Stomach (tissue), 8 donors: ENCODE measurements at regions not wholly inside any gene's neighbourhood (a gene's known extent, or its start where the extent isn't known, plus 50 kb on each side); places are given as distances from the start of the nearest gene placed in this dataset.
A peak's percentile ranks its signal among the peaks of the same experiment; 100 is the strongest.
"Not testable (repeated sequence)": the region's sequence is repeated elsewhere in the genome, so short reads cannot be mapped to it uniquely, and the experiment has no call there.

ENCODE experiments used
- DNase-seq, 2 donors: peaks; one replicate each; pipeline versions ENCODE4 v3.0.0 to v3.0.0-alpha.2; 2013 to 2019
- H3K27ac ChIP-seq, 5 donors: fragments of 200-600 bp in 4 of 5; sonication (generic) in 4 of 5; one replicate each; pipeline ENCODE4 v1.5.1; 2013 to 2019; ENCODE audit warnings: mild to moderate bottlenecking in 1 of 5, moderate library complexity in 1 of 5
- H3K27me3 ChIP-seq, 3 donors: fragments of 200-600 bp; sonication (generic); one replicate each; pipeline ENCODE4 v1.5.1; 2017 to 2019; ENCODE audit warnings: mixed run types in 1 of 3
- H3K36me3 ChIP-seq, 4 donors: fragments of 200-600 bp; sonication (generic); 1 replicate in 3 of 4; 2 replicates in 1 of 4; pipeline ENCODE4 v1.5.1; 2016 to 2019
- H3K4me1 ChIP-seq, 4 donors: fragments of 200-600 bp; sonication (generic); one replicate each; pipeline ENCODE4 v1.5.1; 2016 to 2019
- H3K4me3 ChIP-seq, 4 donors: fragments of 200-600 bp; sonication (generic) in 3 of 4; one replicate each; pipeline ENCODE4 v1.5.1; 2016 to 2019; ENCODE audit warnings: mild to moderate bottlenecking in 1 of 4
- H3K9me3 ChIP-seq, 4 donors: fragments of 200-600 bp; sonication (generic); one replicate each; pipeline ENCODE4 v1.5.1; 2016 to 2019
- EP300 ChIP-seq: sonication (generic); formaldehyde crosslinking; IDR thresholded peaks from one replicate; pipeline ENCODE4 v1.6.1; 2017; ENCODE audit warnings: antibody characterized with exemption
- POLR2A ChIP-seq, 4 donors: fragments of 450-650 bp; IDR thresholded peaks; one replicate each; pipeline ENCODE4 v1.6.1; 2016; ENCODE audit warnings: antibody characterized with exemption in 4 of 4, control low read depth in 2 of 4, mild to moderate bottlenecking in 1 of 4, moderate library complexity in 1 of 4
- POLR2AphosphoS5 ChIP-seq, 3 donors: sonication (generic); formaldehyde crosslinking; IDR thresholded peaks; one replicate each; pipeline ENCODE4 v1.6.1; 2016; ENCODE audit warnings: antibody characterized with exemption in 3 of 3
- WGBS, 5 donors: extraction: QIAGEN DNeasy Blood & Tissue Kit in 3 of 5; methylation state at CpG; one replicate each; pipeline versions ENCODE4 v1.1.5 to v1.1.7; 2013 to 2018; 5-methylcytosine and 5-hydroxymethylcytosine counted together
- intact Hi-C: fragments of 100-400 bp; cut with DNase I; formaldehyde crosslinking; loops from one replicate; pipeline ENCODE4 v1.15.1; 2023; ENCODE audit warnings: low total_unique reads
- TF ChIP-seq, protein P1 (sequence below), 7 experiments: fragments of 450-650 bp in 4 of 7; fragments of 200-600 bp in 3 of 7; sonication (generic) in 3 of 7; IDR thresholded peaks; one replicate each; pipeline ENCODE4 v1.5.1; 2016 to 2019; ENCODE audit warnings: antibody characterized with exemption in 7 of 7, control low read depth in 2 of 7, mild to moderate bottlenecking in 1 of 7
- donor health status: healthy with polysubstance abuse.
- donor health status: Bipolar disorder and iron deficiency.
- donor health status: healthy.

DNA sequence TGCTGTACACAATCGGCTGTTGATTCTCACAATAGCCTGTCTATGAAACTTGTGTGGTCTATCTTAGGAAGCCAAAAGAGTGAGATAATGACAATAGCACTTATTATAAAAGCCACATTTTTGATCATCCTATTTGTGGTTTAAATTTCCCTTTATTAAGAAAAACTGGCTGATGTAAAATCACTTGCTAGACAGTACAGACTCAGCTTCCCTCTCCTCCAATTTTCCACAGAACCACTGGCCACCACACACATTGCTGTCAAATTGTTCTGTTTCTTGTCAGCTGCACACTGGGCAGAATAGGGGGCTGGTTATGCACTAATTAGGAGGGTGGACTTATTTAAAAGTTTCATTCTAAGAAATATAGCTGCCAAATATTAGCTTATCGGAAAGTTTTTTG is 425.9 kb downstream of the EPHA3 start:
- H3K9me3 ChIP-seq = no peaks in the 10 kb centered on the region
- H3K4me3 ChIP-seq = no peak overlapping the region
- WGBS, 5 donors = 70 to 84% (median 83%) methylated on average over 2 of the region's 2 CpGs
- no peaks in the 10 kb centered on the region for H3K4me1 ChIP-seq
- no peak overlapping the region for H3K27ac ChIP-seq
- DNase-seq = peak in 1 of 2 donors; percentile 26
- H3K36me3 ChIP-seq = no peaks in the 10 kb centered on the region
- no peaks in the 10 kb centered on the region for H3K27me3 ChIP-seq
- no peak for TF ChIP-seq POLR2A (IDR thresholded peaks at IDR 0.05)
- TF ChIP-seq, protein P1, sequence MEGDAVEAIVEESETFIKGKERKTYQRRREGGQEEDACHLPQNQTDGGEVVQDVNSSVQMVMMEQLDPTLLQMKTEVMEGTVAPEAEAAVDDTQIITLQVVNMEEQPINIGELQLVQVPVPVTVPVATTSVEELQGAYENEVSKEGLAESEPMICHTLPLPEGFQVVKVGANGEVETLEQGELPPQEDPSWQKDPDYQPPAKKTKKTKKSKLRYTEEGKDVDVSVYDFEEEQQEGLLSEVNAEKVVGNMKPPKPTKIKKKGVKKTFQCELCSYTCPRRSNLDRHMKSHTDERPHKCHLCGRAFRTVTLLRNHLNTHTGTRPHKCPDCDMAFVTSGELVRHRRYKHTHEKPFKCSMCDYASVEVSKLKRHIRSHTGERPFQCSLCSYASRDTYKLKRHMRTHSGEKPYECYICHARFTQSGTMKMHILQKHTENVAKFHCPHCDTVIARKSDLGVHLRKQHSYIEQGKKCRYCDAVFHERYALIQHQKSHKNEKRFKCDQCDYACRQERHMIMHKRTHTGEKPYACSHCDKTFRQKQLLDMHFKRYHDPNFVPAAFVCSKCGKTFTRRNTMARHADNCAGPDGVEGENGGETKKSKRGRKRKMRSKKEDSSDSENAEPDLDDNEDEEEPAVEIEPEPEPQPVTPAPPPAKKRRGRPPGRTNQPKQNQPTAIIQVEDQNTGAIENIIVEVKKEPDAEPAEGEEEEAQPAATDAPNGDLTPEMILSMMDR (IDR thresholded peaks at IDR 0.05) = no peak
- no peak for TF ChIP-seq EP300
- TF ChIP-seq POLR2AphosphoS5 (IDR thresholded peaks at IDR 0.05) = no peak
- intact Hi-C loops = no loop called here

DNA sequence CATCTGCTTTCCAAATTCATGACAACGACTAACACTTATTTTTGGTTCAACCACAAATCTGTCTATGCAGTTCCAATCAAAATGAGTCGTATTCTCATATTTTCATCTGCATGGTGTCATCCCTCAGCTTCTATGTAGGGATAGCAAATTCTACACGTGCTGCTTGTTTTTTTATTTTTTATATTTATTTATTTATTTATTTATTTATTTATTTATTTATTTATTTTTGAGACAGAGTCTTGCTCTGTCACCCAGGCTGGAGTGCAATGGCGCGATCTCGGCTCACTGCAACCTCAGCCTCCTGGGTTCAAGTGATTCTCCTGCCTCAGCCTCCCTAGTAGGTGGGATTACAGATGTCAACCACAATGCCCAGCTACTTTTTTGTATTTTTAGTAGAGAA is 447.2 kb downstream of the EPHA3 start:
- WGBS, 5 donors = 86 to 94% (median 91%) methylated on average over 6 of the region's 6 CpGs
- not testable (repeated sequence) for H3K4me1 ChIP-seq

DNA sequence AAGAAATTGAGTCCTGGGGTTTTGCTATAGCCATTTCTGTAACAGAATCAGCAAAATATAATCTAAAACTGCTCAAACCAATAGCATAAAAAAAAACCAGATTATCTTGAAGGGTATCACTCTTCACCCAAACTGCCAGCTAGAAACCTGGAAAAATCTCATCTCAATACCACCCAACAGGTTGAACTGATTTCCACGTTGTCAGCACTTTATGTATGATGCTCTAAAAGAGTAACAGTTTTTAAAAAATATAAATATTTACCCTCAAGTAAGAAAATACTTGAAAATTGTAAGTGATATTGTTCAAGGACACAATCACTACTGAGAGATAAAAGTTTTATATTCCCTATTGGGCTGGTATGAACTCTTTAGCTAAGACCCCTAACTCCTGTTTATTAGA is 451.3 kb downstream of the EPHA3 start:
- H3K27me3 ChIP-seq = no peaks in the 10 kb centered on the region
- no peaks in the 10 kb centered on the region for H3K9me3 ChIP-seq
- intact Hi-C loops = no loop called here
- DNase-seq = no peak
- 53 to 82% (median 67%) methylated on average over 1 of the region's 1 CpG for WGBS, 5 donors
- no peak overlapping the region for H3K4me3 ChIP-seq
- no peak for TF ChIP-seq POLR2A (IDR thresholded peaks at IDR 0.05)
- no peak for TF ChIP-seq POLR2AphosphoS5 (IDR thresholded peaks at IDR 0.05)
- TF ChIP-seq, protein P1 (IDR thresholded peaks at IDR 0.05) = no peak
- no peak for TF ChIP-seq EP300
- H3K36me3 ChIP-seq = no peaks in the 10 kb centered on the region
- no peak overlapping the region for H3K27ac ChIP-seq
- no peaks in the 10 kb centered on the region for H3K4me1 ChIP-seq

More for the DNA sequence above, 447.2 kb downstream of the EPHA3 start:
- H3K27ac ChIP-seq, intact Hi-C loops, H3K27me3 ChIP-seq, H3K9me3 ChIP-seq, H3K36me3 ChIP-seq, H3K4me3 ChIP-seq, DNase-seq: not testable (repeated sequence)

DNA sequence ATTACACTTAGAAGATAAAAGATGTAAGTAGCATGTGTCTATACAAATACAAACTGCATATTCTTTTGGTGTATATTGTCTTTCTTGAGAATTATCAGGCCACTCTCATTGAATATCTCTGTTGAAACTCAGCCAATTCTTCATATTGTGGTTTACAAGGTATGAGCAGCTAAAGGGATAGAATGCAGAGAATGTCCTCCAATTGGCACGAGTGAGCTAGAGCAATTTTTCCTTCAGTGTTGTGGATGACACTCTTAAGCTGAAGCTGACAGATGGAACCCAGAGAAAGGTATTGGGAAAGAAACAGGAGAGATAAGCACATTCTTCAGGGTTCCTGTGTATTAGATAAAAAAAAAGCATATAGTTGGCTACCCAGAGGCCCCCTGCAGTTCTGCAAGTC is 453.1 kb downstream of the EPHA3 start:
- no peaks in the 10 kb centered on the region for H3K36me3 ChIP-seq
- TF ChIP-seq POLR2AphosphoS5 (IDR thresholded peaks at IDR 0.05) = no peak
- no peak for DNase-seq
- no peaks in the 10 kb centered on the region for H3K4me1 ChIP-seq
- no peaks in the 10 kb centered on the region for H3K27me3 ChIP-seq
- no peak overlapping the region for H3K27ac ChIP-seq
- intact Hi-C loops = no loop called here
- H3K9me3 ChIP-seq = peaks cover 0 to 12% (median 6%) of the 10 kb centered on the region in 4 donors
- WGBS, 5 donors = 43 to 63% (median 50%) methylated on average over 1 of the region's 1 CpG
- H3K4me3 ChIP-seq = no peak overlapping the region

DNA sequence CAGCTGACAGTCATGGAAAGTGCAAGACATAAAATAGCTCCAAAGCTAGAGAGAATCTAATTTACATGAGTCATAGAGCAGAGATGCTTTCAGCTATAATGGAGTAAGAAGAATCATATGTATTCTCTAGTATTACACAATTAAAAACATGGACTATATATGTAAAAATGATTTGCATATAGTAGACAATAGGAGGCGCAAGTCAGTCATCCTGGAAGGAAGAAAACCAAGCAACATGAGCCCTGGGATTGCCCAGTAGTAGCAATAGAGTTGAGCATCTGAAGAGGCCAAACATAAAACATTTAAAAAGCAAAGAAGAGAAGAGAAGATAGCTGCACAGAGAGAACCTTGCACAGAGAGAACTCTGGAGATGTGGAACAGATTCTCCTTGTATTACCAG is 455.0 kb downstream of the EPHA3 start:
- Histone ChIP-seq H3K27ac (no peak overlapping the region), H3K36me3 (no peaks in the 10 kb centered on the region), H3K4me3 (no peak overlapping the region), H3K4me1 (no peaks in the 10 kb centered on the region), H3K27me3 (no peaks in the 10 kb centered on the region), H3K9me3 (peaks cover 0 to 19% (median 10%) of the 10 kb centered on the region in 4 donors)
- 87 to 91% (median 90%) methylated on average over 1 of the region's 1 CpG for WGBS, 5 donors
- intact Hi-C loops = no loop called here
- no peak for TF ChIP-seq EP300
- TF ChIP-seq POLR2AphosphoS5 (IDR thresholded peaks at IDR 0.05) = no peak
- TF ChIP-seq, protein P1 (IDR thresholded peaks at IDR 0.05) = no peak
- TF ChIP-seq POLR2A (IDR thresholded peaks at IDR 0.05) = no peak
- no peak for DNase-seq

DNA sequence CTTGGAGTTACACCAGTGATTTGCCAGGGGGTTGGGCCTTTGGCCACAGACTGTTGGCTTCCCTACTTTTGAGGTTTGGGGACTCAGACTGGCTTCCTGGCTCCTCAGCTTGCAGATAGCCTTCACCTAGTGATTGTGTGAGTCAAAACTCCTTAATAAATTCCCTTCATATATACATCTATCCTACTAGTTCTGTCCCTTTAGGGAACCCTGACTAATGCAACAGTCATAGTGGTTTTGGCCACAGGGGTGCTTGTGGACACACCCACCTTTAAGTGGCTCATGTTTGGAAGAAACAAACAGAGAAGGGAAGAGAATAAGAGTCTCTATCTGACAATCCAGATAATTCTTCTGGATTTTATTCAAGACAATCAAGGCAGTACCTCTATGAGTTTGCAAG is 457.7 kb downstream of the EPHA3 start:
- H3K27me3 ChIP-seq = no peaks in the 10 kb centered on the region
- intact Hi-C loops = no loop called here
- peaks cover 0 to 19% (median 10%) of the 10 kb centered on the region in 4 donors for H3K9me3 ChIP-seq
- H3K4me1 ChIP-seq = no peaks in the 10 kb centered on the region
- no peak overlapping the region for H3K27ac ChIP-seq
- TF ChIP-seq, protein P1 (IDR thresholded peaks at IDR 0.05) = no peak
- TF ChIP-seq EP300 (no peak), POLR2AphosphoS5 (IDR thresholded peaks at IDR 0.05) (no peak), POLR2A (IDR thresholded peaks at IDR 0.05) (no peak)
- H3K36me3 ChIP-seq = no peaks in the 10 kb centered on the region
- no peak for DNase-seq
- H3K4me3 ChIP-seq = no peak overlapping the region
